MM.1S (cell line): ENCODE measurements at regions not wholly inside any gene's neighbourhood (a gene's known extent, or its start where the extent isn't known, plus 50 kb on each side); places are given as distances from the start of the nearest gene placed in this dataset.

Experiments
- EZH2 ChIP-seq: fragments of 300-600 bp; sonication (generic); optimal IDR thresholded peaks from 2 replicates; pipeline ENCODE3; 2017; ENCODE audit warnings: low read depth, mild to moderate bottlenecking, antibody characterized with exemption, low read length, mixed read lengths
- EZH2phosphoT487 ChIP-seq: fragments of 300-600 bp; sonication (generic); IDR thresholded peaks from 2 replicates; pipeline ENCODE4 v1.6.1; 2018; ENCODE audit warnings: antibody characterized with exemption, low read length
- TF ChIP-seq, protein P1 (sequence below): fragments of 300-600 bp; sonication (generic); IDR thresholded peaks from 2 replicates; pipeline ENCODE4 v1.5.1; 2016; ENCODE audit warnings: antibody characterized with exemption, low read length, mixed read lengths

DNA sequence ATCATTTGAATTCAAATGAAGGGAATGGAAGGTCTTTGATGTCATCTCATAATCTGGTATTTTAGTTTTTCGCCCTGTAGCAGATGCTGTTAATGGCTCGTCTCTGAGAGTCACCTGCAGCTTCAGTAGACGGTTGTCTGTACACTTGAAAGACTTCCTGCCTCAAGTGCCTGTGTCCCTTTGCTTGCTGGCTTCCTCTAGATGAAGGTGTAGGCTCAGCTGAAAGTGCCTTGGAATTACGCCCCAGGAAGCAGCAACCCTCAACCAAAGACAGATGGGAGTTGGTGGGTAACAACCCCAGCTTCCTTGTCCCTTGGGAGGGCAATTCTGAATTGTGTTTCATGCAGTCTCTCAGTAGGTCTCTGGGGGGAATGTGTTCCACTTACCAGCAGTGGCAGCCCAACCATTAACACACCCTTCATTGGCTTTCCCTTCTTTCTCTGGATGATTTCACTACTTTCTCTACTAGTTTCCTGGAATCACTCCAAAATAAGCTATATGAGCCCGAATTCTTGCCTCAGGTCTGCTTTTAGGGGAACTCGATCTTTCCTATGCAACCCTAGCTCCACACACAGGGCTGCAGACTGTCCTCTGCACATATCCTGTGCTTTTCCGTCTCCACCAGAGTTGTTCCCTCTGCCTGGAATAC lies 395.6 kb downstream of the DMAC1 start:
- TF ChIP-seq, protein P1, sequence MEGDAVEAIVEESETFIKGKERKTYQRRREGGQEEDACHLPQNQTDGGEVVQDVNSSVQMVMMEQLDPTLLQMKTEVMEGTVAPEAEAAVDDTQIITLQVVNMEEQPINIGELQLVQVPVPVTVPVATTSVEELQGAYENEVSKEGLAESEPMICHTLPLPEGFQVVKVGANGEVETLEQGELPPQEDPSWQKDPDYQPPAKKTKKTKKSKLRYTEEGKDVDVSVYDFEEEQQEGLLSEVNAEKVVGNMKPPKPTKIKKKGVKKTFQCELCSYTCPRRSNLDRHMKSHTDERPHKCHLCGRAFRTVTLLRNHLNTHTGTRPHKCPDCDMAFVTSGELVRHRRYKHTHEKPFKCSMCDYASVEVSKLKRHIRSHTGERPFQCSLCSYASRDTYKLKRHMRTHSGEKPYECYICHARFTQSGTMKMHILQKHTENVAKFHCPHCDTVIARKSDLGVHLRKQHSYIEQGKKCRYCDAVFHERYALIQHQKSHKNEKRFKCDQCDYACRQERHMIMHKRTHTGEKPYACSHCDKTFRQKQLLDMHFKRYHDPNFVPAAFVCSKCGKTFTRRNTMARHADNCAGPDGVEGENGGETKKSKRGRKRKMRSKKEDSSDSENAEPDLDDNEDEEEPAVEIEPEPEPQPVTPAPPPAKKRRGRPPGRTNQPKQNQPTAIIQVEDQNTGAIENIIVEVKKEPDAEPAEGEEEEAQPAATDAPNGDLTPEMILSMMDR, result no peak
- no peak for TF ChIP-seq EZH2phosphoT487
- TF ChIP-seq EZH2, result no peak
